ENCODE measurements at regions not wholly inside any gene's neighbourhood (a gene's known extent, or its start where the extent isn't known, plus 50 kb on each side); places are given as distances from the start of the nearest gene placed in this dataset.
"Not testable (repeated sequence)": the region's sequence is repeated elsewhere in the genome, so short reads cannot be mapped to it uniquely, and the experiment has no call there.

DNA sequence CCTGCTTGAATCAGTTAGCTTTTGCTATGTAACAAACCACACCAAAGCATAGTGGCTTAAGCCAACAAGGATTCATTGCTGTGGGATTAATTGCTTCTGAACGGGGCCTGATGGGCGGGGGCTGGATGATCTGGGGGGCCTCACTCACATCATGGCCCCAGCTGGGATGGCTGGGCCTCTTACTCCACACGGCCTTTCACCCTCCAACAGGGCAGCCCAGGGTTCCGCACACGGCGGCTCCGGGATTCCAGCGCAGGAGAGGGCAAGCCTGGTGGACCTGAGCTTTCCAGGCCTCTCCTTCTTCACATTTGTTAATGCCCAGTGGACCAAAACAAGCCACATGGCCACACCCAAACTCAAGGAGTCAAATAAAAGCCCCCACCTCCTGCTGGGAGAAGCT, 86.3 kb upstream of the PHLPP1 start:
- FAIRE-seq (no peak), DNase-seq (ENCODE audit: low spot score in 2 of 2) (no peak)

DNA sequence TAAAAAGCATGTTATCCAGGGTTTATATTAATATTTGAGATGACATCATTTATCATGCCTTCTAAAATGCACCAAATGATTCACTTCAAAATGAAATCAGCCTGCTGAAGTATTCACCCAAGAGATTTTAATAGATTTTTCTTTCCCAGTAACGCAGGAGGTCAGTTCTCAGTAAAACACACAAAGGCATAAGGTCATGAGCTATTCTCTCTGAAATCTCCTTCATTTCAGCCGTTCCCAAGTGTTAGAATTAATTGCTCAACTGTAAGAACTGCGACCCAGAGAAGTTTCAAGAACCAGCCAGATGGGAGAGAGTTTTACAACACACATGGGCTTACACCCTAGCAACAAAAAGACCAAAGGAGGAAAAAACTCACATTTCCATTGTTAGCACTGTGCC, 84.2 kb upstream of the PHLPP1 start:
- DNase-seq (ENCODE audit: low spot score in 2 of 2) (no peak), FAIRE-seq (no peak)

DNA sequence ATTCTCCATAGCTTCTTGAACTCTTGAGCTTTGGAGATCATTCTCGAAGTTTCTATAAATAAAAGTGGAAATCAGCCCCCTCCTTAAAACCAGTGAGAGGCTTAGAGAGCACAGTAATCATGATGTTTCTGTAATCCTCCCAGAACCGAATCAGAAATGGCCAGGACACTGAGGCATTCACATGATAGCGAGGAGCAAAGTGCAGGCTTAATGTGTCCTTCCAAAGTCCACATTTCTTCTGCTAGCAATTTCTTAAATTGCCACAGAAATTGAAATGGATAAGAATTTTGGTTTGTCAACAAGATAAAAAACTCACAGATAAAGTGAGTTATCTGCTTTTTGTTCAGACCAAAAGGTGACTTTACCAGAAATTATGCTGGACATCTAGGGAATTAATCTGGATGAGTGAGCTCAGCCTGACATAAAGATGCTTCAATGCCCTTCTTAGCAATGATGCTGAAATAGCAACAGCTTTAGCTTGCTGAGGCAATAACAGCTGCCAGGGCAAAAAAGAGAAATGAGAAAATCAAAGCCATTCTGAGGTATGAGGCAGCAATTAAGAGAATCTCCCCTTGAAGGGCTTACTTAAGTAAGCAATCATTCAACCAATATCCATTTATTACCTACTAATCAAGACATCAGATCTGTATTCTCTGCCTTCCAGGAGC, 82.4 kb upstream of the PHLPP1 start:
- no peak for FAIRE-seq
- no peak for DNase-seq (ENCODE audit: low spot score in 2 of 2)

DNA sequence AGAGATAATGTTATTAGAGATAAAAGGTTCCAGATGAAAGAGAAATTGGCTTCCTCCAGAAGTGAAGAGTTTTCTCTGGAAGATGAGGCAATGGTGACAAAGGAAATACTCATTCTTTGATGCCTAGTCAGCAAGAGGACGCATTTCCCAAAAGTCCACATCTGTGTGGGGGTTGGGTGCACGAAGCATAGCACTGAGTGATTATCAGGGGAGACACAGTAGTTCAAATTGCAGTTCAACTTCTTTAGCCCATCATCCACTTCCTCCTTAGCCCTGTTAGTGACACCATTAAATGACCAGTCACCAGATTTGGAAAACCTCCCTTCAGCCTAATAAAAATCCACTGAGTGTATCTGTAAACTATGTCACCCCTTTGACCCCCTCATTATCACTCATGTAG, 80.9 kb upstream of the PHLPP1 start:
- FAIRE-seq = no peak
- DNase-seq (ENCODE audit: low spot score in 2 of 2) = no peak

DNA sequence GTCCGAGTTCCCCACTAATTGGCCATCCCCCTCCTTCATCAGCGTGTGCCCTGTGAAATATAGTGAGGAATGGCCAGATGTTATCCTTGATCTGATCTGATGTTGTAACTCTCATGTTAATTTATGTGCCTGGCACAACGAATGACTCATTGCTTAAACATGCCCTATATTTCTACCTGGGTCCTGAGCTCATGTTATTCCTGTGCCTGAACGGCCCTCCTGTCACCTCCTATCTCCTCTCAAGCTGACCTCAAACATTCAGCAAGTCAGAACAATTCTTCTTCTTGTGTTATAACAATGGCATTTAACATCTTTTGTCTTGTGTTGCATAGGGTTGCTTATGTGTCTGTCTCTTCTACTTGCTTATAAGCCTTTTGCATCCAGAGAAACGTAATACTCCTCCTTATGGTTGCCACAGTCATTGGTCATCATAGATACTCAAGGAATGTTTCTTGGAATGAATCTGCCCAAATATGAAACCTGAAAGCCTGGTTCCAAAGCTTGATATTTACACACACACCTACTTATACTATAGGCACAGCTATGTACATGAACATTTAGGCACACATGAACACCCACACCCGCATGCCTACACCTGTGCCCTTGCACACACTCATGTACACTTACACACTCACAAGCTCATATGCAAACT, 80.2 kb upstream of the PHLPP1 start:
- no peak for FAIRE-seq

DNA sequence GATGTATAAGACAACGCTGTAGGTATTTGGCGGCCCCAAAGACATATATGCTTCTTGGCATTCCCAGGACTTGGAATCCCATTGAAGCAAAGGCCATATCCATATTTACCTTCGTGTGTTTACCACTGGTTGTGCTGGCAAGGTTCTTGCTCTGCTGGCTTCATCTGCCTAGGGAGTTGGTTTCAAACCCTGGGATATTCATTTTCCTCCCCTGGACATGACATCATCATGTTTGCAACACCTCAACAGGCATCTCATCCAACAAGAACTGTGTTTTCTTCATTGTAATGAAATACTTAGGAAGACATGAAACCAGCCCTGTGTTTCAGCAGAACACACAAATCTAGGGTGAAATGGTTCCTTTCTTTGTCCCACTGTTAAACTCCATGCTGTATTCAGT, 77.9 kb upstream of the PHLPP1 start:
- no peak for FAIRE-seq

More for the DNA sequence above, 80.2 kb upstream of the PHLPP1 start:
- DNase-seq (ENCODE audit: low spot score in 2 of 2) = no peak

DNA sequence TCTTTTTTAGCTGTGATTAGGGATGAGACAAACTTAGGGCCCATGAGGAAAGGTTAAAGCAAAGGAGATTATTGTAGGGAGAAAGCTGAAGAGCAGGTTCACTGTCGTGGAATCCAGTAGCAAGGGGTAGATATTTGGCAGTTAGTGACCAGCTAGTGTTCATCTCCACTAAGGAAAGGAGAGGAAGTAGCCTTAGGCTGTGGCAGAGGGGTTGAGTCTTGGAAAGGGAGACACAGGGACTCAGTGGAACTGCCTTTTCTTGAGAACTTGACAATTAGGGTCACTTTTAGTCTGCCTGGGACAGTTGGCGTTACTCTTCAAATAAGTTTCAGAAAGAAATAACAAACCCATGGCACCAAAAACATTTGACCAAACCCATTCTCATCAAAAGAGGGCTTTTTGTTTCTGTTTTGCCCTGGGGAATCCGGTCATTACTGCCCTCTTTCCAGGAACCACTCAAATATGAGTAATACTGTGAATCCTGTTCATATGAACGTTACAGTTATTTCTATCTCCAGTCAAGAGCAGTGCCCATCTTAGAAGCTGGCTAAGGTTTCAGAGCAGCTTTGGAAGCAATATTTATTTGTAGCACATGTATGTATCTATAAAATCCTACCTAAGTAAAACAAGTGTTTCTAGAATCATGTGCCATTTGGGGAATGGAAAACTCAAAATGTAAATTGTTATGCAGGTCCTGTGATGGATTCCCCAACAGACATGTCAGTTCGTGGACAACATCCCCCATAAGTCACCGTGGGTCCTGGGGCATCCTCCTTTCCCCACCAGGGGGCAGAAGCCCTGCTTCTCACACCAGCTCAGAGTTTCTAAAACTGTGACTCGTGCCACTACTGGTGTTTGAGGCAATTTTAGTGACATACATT, 77.3 kb upstream of the PHLPP1 start:
- DNase-seq (ENCODE audit: low spot score in 2 of 2) (no peak), FAIRE-seq (no peak)

More for the DNA sequence above, 77.9 kb upstream of the PHLPP1 start:
- no peak for DNase-seq (ENCODE audit: low spot score in 2 of 2)

DNA sequence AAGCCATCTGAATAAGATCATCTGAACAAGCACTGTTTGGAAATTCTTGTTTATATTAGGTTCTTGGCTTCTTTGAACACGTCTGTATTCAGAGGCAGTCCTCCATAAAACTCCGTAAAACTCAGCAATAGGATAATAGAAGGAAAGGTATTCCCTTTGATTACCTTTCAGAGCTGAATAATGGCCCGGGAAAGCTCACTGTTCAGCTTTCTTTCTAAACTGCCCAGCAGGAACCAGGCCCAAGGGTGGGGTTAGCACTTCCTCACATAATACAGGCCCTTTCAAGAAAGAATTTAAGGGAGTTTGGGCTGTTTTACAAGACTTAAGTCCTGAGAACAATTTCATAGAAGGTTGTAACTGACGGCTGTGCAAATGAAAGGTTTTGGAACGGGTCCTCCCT, 72.2 kb upstream of the PHLPP1 start:
- no peak for FAIRE-seq
- DNase-seq (ENCODE audit: low spot score in 2 of 2) = no peak

DNA sequence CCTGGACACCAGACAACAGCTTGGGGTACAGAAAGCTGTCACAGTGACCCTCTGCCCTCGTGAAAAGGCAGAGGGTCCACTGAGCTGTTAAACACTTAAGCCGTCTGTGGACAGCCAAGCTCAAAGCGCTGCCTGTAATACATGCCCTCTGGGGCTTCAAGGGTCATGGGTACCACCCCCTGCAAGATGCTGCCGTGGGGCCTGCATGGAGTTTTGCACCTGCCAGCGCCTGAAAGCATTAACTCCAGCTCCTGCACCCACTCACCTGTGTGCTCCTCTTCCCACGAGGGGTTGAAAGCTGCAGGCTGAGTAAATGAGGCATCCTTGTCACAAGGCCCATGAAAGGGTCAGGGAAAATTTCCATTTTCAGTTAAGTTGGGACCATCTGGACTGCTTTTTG, 70.6 kb upstream of the PHLPP1 start:
- FAIRE-seq = no peak
- DNase-seq (ENCODE audit: low spot score in 2 of 2) = no peak

DNA sequence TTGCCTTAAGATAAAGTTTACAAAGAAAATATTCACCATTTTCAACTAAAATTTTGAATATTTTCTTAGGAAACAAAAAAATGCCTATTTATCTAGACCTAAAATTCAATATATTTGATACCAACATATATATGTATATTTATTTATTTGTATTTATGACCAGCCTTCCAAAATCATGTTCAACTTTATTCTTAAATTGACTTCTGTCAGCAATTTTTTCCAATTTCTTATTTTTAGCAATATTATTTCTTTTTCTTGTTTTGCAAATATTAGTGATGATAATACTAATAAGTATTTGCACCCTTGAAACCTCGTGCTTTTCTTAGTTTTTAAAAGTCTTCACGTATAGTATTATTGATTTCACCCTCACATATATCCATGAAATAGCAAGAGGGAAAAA, 68.2 kb upstream of the PHLPP1 start:
- no peak for DNase-seq (ENCODE audit: low spot score in 2 of 2)
- peak; percentile 81 for FAIRE-seq

DNA sequence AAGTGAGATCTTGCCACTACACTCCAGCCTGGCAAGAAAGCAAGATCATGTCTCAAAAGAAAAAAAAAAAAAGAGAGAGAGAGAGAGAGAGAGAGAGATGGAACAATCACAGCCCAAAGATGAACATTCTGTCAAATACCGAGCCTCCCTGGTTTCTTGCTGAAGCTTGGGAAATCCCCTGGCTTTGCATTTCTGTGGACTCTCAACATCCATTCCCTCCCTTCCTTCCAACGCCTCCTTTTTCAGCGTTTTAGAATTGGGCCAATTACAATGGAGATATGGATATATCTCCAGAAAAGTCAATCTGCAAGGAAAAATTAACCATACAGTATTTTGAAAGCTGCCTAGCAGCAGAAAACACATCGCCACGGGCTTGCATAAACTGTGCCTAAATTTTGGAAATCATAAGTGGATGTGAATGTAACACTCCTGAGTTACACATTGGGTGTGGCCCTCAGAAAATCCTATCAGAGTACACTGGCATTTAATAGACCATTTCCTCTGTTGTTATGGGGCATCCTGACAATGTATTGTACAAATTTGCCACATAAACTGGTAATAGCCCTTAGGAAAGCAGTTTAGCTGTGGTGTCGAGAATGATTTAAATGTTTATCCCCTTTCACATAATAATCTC, 67.2 kb upstream of the PHLPP1 start:
- FAIRE-seq (no peak), DNase-seq (ENCODE audit: low spot score in 2 of 2) (no peak)

DNA sequence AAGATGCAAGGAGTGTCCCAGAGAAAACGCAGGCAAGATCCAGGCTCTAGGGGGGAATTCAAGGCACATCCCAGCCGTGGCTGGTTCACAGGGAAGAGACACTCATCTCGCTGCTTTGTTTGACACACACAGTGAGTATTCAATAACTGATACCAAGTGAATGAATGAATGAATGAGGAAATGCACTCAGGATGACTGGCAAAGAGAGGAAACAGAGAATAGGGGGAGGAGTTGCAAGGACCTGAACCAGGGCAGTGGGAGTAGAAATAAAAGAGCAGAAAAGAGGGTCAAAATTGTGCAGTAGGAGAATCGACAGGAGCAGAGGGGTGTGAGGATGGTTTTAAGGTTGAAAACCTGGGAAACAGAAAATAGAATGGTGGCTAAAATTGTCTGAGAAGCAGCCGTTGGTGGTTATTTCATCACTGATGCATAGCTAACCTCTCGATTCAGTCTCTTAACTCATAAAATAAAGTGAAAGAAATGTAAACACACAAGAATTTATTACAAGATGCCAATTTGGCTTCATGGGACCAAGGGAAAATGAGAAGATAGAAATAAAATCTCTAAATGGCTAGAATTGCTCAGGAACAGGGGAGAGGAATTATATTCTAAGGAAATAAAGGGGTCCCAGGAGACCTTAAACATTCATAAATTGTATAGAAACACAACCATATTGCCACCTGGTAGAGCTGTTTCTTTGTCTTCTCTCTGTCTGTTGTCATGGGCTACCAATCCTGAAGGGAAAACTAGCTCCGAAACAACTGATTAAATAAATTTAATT, 63.9 kb upstream of the PHLPP1 start:
- FAIRE-seq = no peak
- DNase-seq (ENCODE audit: low spot score in 2 of 2) = no peak

DNA sequence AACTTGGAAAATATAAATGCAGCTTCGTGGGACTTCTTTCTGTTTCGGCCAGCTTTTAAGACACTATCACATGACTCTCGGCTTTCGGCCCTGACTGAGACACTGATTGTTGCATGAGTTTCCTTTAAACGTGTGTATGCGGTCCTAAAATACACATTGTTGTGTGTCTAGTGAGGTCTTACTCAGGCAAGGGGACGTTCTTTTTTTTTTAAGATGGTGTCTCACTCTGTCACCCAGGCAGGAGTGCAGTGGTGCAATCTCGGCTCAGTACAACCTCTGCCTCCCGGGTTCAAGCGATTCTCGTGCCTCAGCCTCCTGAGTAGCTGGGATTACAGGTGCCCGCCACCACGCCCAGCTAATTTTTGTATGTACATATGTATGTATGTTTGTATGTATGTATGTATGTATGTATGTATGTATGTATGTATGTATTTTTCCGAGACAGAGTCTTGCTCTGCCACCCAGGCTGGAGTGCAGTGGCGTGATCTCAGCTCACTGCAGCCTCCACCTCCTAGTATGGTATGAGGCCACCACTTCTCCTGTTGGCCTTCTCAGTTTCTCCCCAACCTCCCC, 63.2 kb upstream of the PHLPP1 start:
- not testable (repeated sequence) for DNase-seq (ENCODE audit: low spot score in 2 of 2); FAIRE-seq

DNA sequence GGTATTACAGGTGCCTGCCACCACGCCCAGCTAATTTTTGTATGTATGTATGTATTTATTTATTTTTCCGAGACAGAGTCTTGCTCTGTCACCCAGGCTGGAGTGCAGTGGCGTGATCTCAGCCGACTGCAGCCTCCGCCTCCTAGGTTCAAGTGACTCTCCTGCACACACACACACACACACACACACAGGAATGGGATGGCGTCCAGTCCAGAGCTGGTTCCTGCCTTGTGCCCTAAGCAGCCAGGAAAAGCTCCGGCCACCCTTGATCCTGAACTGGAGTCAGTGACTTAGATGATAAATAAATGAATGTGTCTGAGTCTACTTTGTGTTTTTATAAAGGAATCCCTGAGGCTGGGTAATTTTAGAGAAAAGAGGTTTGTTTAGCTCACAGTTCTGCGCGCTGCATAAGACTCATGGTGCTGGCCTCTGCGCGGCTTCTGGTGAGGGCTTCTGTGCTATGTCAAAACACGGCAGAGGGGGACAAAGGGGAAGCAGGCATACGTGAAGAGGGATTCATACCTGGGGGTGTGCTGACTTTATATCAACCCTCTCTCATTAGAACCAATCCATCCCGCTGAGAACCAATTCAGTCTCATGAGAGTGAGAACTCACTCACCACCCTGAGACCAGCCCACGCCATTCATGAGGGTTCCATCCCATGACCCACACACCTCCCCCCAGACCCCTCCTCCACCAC, 59.7 kb upstream of the PHLPP1 start:
- no peak for FAIRE-seq

DNA sequence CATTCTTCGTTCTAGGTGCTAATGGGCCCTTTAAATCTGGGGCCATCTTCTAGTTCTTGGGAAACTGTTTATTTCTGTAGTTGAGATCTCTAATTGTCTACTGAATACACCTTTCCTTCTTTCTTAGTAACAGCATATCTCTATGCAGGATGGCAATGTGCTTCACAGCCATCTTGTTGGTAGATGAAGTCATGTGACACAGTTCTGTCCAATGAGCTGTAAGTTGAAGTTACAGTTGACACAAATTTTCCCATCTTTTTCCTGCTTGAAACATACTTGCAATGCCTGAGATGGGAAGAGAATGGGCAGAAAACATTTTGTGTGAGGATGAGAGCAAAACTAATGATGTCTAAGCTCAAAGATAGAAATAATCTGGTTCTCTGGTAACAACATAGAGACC, 57.3 kb upstream of the PHLPP1 start:
- DNase-seq (ENCODE audit: low spot score in 2 of 2) (no peak), FAIRE-seq (no peak)

More for the DNA sequence above, 59.7 kb upstream of the PHLPP1 start:
- DNase-seq (ENCODE audit: low spot score in 2 of 2) = no peak

DNA sequence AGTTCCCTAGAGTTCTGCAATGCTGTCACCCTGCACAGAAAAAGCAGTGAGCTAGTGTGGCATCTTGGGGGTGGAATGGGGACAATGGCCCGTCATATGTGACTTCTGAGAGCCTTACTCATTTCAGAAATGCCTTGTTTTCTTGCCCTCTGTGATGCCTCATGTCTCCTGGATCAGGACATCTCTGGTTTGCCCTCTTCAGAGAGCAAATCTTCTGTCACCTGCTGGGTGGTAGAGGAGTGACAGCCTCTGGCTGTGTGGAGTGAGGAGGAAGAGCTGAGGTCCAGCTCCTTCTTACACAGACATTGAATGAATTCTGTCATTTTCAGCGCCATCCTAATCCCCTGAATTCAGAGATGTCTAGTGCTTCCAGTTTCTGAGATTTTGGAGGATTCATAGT, 55.6 kb upstream of the PHLPP1 start:
- DNase-seq (ENCODE audit: low spot score in 2 of 2) (no peak), FAIRE-seq (no peak)

DNA sequence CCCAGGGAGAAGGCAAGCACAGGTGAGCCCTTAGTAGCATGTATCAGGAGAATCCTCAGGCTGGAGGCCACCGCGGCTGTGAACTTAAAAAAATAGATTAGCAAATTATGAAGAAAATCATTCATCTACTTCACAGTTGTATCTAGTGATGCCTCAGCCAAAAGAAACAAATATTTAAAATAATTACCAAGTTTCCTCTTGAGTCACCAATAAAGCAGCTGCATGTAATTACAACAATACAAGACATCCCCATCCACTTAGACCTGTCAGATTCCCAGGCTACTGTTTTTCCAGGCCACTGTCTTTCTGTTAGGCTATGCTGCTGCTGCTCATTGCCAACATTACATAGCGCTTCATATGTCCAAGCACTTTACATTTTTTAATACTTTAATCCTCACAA, 54.6 kb upstream of the PHLPP1 start:
- DNase-seq (ENCODE audit: low spot score in 2 of 2) (no peak), FAIRE-seq (no peak)

DNA sequence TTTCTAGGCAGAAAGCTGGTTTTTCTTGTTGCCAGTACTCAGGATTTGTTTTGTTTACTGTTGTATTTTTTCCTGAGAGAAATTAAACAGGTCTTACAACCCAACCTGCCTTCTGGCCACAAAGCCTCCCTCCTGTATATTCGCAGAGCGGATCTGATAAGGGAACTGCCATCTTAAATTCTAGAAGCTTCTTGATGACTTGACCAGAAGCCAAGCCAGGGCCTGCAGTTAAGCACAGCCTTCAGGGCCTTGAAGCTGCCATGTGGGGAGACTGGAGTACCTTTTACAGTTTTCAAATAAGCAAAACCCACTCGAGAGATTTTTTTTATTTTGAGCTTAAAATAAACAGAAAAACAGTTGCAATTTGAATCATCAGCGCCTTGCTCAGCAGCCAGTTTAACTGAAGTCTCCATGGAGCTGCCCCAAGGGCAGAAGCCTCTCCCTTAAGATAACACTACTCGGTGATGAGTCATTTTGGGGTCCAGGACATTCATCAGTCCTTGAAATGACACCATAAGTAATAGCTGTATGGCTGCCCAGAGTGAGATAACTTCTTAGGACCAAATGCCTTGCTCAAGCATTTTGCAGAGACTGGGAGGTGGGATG, 51.5 kb upstream of the PHLPP1 start:
- DNase-seq (ENCODE audit: low spot score in 2 of 2) = no peak
- no peak for FAIRE-seq

DNA sequence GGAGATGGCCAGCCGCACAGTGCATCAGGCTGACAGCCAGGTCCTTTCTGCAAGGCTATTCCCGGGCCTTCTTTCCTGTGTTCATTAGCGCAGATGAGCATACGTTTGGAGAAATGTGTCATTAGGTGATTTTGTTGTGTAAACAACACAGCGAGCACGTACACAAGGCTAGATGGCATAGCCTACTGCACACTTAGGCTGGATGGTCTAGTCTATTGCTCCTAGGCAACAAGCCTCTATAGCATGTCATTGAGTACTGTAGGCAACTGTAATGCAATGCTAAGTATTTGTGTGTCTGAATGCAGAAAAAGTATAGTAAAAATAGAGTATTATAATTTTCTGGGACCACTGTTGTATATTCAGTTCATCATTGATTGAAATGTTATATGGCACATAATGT, 50.9 kb upstream of the PHLPP1 start:
- no peak for FAIRE-seq

More for the DNA sequence above, 50.9 kb upstream of the PHLPP1 start:
- no peak for DNase-seq (ENCODE audit: low spot score in 2 of 2)

Measured in frontal cortex (tissue), 3 donors.